Uterus (tissue), 2 donors: ENCODE measurements at regions not wholly inside any gene's neighbourhood (a gene's known extent, or its start where the extent isn't known, plus 50 kb on each side); places are given as distances from the start of the nearest gene placed in this dataset.
"Not testable (repeated sequence)": the region's sequence is repeated elsewhere in the genome, so short reads cannot be mapped to it uniquely, and the experiment has no call there.

Source experiments
- POLR2A ChIP-seq, 2 donors: fragments of 450-650 bp; IDR thresholded peaks; one replicate each; pipeline ENCODE4 v1.6.1; 2016; ENCODE audit warnings: antibody characterized with exemption in 2 of 2, mild to moderate bottlenecking in 1 of 2, moderate library complexity in 1 of 2
- TF ChIP-seq, protein P1 (sequence below), 4 experiments: fragments of 200-600 bp in 2 of 4; fragments of 450-650 bp in 2 of 4; sonication (generic) in 2 of 4; IDR thresholded peaks; one replicate each; pipeline ENCODE4 v1.5.1; 2016 to 2019; ENCODE audit warnings: antibody characterized with exemption in 4 of 4, mild to moderate bottlenecking in 2 of 4, moderate library complexity in 1 of 4

DNA sequence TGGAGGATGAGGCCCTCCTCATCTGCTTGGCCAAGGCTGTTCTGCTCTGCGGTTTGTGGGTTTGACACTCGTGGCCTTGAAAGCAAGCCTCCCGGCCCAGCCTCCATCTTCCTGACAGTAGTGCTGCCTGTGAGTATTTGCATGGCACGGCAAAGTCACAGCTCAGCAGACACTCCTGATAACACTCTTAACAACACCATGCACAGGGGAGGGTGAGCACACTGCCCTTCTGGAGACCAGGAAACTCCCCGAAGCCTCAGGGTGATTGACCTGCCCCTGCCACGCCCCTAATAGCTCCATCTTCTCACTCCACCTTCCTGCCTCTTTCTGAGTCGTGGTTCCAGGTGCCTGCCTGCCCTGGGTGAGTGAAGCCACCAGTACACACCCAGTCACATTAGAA is 5476.6 kb upstream of the TPTE start:
- TF ChIP-seq, protein P1, sequence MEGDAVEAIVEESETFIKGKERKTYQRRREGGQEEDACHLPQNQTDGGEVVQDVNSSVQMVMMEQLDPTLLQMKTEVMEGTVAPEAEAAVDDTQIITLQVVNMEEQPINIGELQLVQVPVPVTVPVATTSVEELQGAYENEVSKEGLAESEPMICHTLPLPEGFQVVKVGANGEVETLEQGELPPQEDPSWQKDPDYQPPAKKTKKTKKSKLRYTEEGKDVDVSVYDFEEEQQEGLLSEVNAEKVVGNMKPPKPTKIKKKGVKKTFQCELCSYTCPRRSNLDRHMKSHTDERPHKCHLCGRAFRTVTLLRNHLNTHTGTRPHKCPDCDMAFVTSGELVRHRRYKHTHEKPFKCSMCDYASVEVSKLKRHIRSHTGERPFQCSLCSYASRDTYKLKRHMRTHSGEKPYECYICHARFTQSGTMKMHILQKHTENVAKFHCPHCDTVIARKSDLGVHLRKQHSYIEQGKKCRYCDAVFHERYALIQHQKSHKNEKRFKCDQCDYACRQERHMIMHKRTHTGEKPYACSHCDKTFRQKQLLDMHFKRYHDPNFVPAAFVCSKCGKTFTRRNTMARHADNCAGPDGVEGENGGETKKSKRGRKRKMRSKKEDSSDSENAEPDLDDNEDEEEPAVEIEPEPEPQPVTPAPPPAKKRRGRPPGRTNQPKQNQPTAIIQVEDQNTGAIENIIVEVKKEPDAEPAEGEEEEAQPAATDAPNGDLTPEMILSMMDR (IDR thresholded peaks at IDR 0.05): not testable (repeated sequence)
- not testable (repeated sequence) for TF ChIP-seq POLR2A (IDR thresholded peaks at IDR 0.05)
